GM18868 (cell line): ENCODE measurements at regions not wholly inside any gene's neighbourhood (a gene's known extent, or its start where the extent isn't known, plus 50 kb on each side); places are given as distances from the start of the nearest gene placed in this dataset.

Experiments
- ATAC-seq: cut with Tn5 transposase; IDR thresholded peaks from one replicate; pipeline ENCODE4 v1.9.1; 2021; ENCODE audit warnings: mild to moderate bottlenecking, moderate library complexity; ENCODE audit not compliant: unreplicated experiment

GRCh38 chr13:80571346-80572307 is 230.7 kb upstream of the SPRY2 start:
- no peak for ATAC-seq

GRCh38 chr13:80563439-80563838 is 222.5 kb upstream of the SPRY2 start:
- ATAC-seq: no peak

GRCh38 chr13:80562433-80563156 is 221.7 kb upstream of the SPRY2 start:
- no peak for ATAC-seq

- no peak for ATAC-seq
Observed at GRCh38 chr13:80560609-80561008, 219.7 kb upstream of the SPRY2 start.

GRCh38 chr13:80559944-80560343 is 219.0 kb upstream of the SPRY2 start:
- ATAC-seq: no peak

GRCh38 chr13:80558074-80558473 is 217.1 kb upstream of the SPRY2 start:
- ATAC-seq: no peak

GRCh38 chr13:80555796-80556678 is 215.1 kb upstream of the SPRY2 start:
- ATAC-seq: no peak

- ATAC-seq: no peak
Observed at GRCh38 chr13:80552851-80553440, 212.0 kb upstream of the SPRY2 start.

- no peak for ATAC-seq
Observed at GRCh38 chr13:80551650-80552497, 210.9 kb upstream of the SPRY2 start.

- no peak for ATAC-seq
Observed at GRCh38 chr13:80550971-80551441, 210.1 kb upstream of the SPRY2 start.

GRCh38 chr13:80548915-80549314 is 208.0 kb upstream of the SPRY2 start:
- ATAC-seq: no peak

GRCh38 chr13:80547885-80548825 is 207.2 kb upstream of the SPRY2 start:
- ATAC-seq: no peak

GRCh38 chr13:80547341-80547740 is 206.4 kb upstream of the SPRY2 start:
- no peak for ATAC-seq

GRCh38 chr13:80533175-80533574 is 192.2 kb upstream of the SPRY2 start:
- ATAC-seq: no peak

- no peak for ATAC-seq
Observed at GRCh38 chr13:80530902-80531301, 190.0 kb upstream of the SPRY2 start.

GRCh38 chr13:80530191-80530590 is 189.3 kb upstream of the SPRY2 start:
- ATAC-seq: no peak

- no peak for ATAC-seq
Observed at GRCh38 chr13:80529734-80530133, 188.8 kb upstream of the SPRY2 start.

- no peak for ATAC-seq
Observed at GRCh38 chr13:80528733-80529132, 187.8 kb upstream of the SPRY2 start.
